WTC11 (cell line): ENCODE measurements at regions not wholly inside any gene's neighbourhood (a gene's known extent, or its start where the extent isn't known, plus 50 kb on each side); places are given as distances from the start of the nearest gene placed in this dataset.
A peak's percentile ranks its signal among the peaks of the same experiment; 100 is the strongest.

Experiments used
- ATAC-seq: fragments of 200-7000 bp; cut with Tn5 transposase; 2 replicates; pipeline ENCODE4 v1.10.0; 2021; ENCODE audit warnings: mild to moderate bottlenecking, moderate library complexity
- CTCF ChIA-PET: fragments of 300-600 bp; sonication (Branson Sonifier 250); formaldehyde crosslinking; loops from one replicate; lab custom pipeline; 2021; ENCODE audit warnings: antibody characterized with exemption; lab: Charles Lee
- POLR2A ChIA-PET: fragments of 350-600 bp; sonication (Branson Sonifier 250); formaldehyde crosslinking; loops from one replicate; lab custom pipeline; 2021; ENCODE audit warnings: antibody characterized with exemption; lab: Charles Lee
- DNase-seq: peaks from one replicate; pipeline ENCODE4 v3.0.0; 2021; ENCODE audit warnings: low spot score
- H3K27ac Mint-ChIP-seq: 2 replicates; pipeline ENCODE4 v1.8.0; 2021; ENCODE audit warnings: mixed read lengths
- H3K27me3 Mint-ChIP-seq: 2 replicates; pipeline ENCODE4 v1.8.0; 2021; ENCODE audit warnings: low read depth, mild to moderate bottlenecking, moderate library complexity, mixed read lengths
- H3K36me3 Mint-ChIP-seq: 2 replicates; pipeline ENCODE4 v1.8.0; 2021; ENCODE audit warnings: mixed read lengths
- H3K4me1 Mint-ChIP-seq: 2 replicates; pipeline ENCODE4 v1.8.0; 2022; ENCODE audit warnings: mixed read lengths
- H3K4me3 Mint-ChIP-seq: 2 replicates; pipeline ENCODE4 v1.8.0; 2021; ENCODE audit warnings: mild to moderate bottlenecking, moderate library complexity, mixed read lengths
- H3K9me3 Mint-ChIP-seq: 2 replicates; pipeline ENCODE4 v1.8.0; 2021; ENCODE audit warnings: mixed read lengths
- ATF1 ChIP-seq: sonication (generic); formaldehyde crosslinking; IDR thresholded peaks from 2 replicates; pipeline ENCODE4 v1.8.1; 2023; ENCODE audit warnings: mild to moderate bottlenecking, moderate library complexity, missing genetic modification reagents
- CBFB ChIP-seq: sonication (generic); formaldehyde crosslinking; IDR thresholded peaks from 2 replicates; pipeline ENCODE4 v1.8.1; 2022; ENCODE audit warnings: mild to moderate bottlenecking, low read depth, missing genetic modification reagents
- E2F5 ChIP-seq: sonication (generic); formaldehyde crosslinking; IDR thresholded peaks from 2 replicates; pipeline ENCODE4 v1.8.1; 2022; ENCODE audit warnings: mild to moderate bottlenecking, moderate library complexity, missing genetic modification reagents
- ERG ChIP-seq: fragments of 250-450 bp; sonication (Bioruptor Pico); IDR thresholded peaks from 2 replicates; pipeline ENCODE4 v1.8.0; 2021; ENCODE audit warnings: mild to moderate bottlenecking
- ESRRA ChIP-seq: sonication (generic); formaldehyde crosslinking; IDR thresholded peaks from 2 replicates; pipeline ENCODE4 v1.8.1; 2022; ENCODE audit warnings: mild to moderate bottlenecking, missing genetic modification reagents, borderline replicate concordance
- FOXP1 ChIP-seq: sonication (generic); formaldehyde crosslinking; IDR thresholded peaks from 2 replicates; pipeline ENCODE4 v1.8.0; 2022; ENCODE audit warnings: missing genetic modification reagents, mild to moderate bottlenecking, moderate library complexity, borderline replicate concordance
- HMGA2 ChIP-seq: fragments of 250-450 bp; sonication (Bioruptor Pico); IDR thresholded peaks from 2 replicates; pipeline ENCODE4 v1.4.0; 2021; ENCODE audit warnings: mild to moderate bottlenecking, moderate library complexity
- IRF1 ChIP-seq: sonication (generic); formaldehyde crosslinking; IDR thresholded peaks from 2 replicates; pipeline ENCODE4 v1.8.0; 2023; ENCODE audit warnings: missing genetic modification reagents
- KAT7 ChIP-seq: sonication (generic); formaldehyde crosslinking; IDR thresholded peaks from 2 replicates; pipeline ENCODE4 v1.8.1; 2023; ENCODE audit warnings: missing genetic modification reagents, mild to moderate bottlenecking, borderline replicate concordance
- NFE2L1 ChIP-seq: sonication (generic); formaldehyde crosslinking; IDR thresholded peaks from 2 replicates; pipeline ENCODE4 v1.8.1; 2023; ENCODE audit warnings: missing genetic modification reagents
- NR3C1 ChIP-seq: sonication (generic); formaldehyde crosslinking; conservative IDR thresholded peaks from 2 replicates; pipeline ENCODE4 v1.8.1; 2023; ENCODE audit warnings: low read depth, mild to moderate bottlenecking, missing genetic modification reagents
- OVOL2 ChIP-seq: fragments of 250-450 bp; sonication (Bioruptor Pico); IDR thresholded peaks from 2 replicates; pipeline ENCODE4 v1.9.0; 2021; ENCODE audit warnings: mild to moderate bottlenecking, borderline replicate concordance
- PREB ChIP-seq: sonication (generic); formaldehyde crosslinking; IDR thresholded peaks from 2 replicates; pipeline ENCODE4 v1.8.1; 2022; ENCODE audit warnings: mild to moderate bottlenecking, missing genetic modification reagents, moderate library complexity, borderline replicate concordance
- PRRX2 ChIP-seq: fragments of 250-450 bp; sonication (Bioruptor Pico); IDR thresholded peaks from 2 replicates; pipeline ENCODE4 v1.8.0; 2021; ENCODE audit warnings: mild to moderate bottlenecking
- RELA ChIP-seq: sonication (generic); formaldehyde crosslinking; IDR thresholded peaks from 2 replicates; pipeline ENCODE4 v1.8.1; 2022; ENCODE audit warnings: missing genetic modification reagents, mild to moderate bottlenecking, borderline replicate concordance
- RORB ChIP-seq: fragments of 250-450 bp; sonication (Bioruptor Pico); IDR thresholded peaks from 2 replicates; pipeline ENCODE4 v1.9.0; 2021; ENCODE audit warnings: mild to moderate bottlenecking
- SP1 ChIP-seq: sonication (generic); formaldehyde crosslinking; conservative IDR thresholded peaks from 2 replicates; pipeline ENCODE4 v1.8.1; 2022; ENCODE audit warnings: missing genetic modification reagents
- ZBTB21 ChIP-seq: sonication (generic); formaldehyde crosslinking; IDR thresholded peaks from 2 replicates; pipeline ENCODE4 v1.8.1; 2023; ENCODE audit warnings: mild to moderate bottlenecking, missing genetic modification reagents, borderline replicate concordance
- ZBTB43 ChIP-seq: sonication (generic); formaldehyde crosslinking; IDR thresholded peaks from 2 replicates; pipeline ENCODE4 v1.8.1; 2023; ENCODE audit warnings: mild to moderate bottlenecking, missing genetic modification reagents
- ZNF121 ChIP-seq: sonication (generic); formaldehyde crosslinking; IDR thresholded peaks from 2 replicates; pipeline ENCODE4 v1.8.0; 2023; ENCODE audit warnings: missing genetic modification reagents
- ZNF671 ChIP-seq: fragments of 250-450 bp; sonication (Bioruptor Pico); IDR thresholded peaks from 2 replicates; pipeline ENCODE4 v1.8.0; 2021; ENCODE audit warnings: mild to moderate bottlenecking

- ChIA-PET CTCF (interaction anchor here (0.6 to 1.5 kb wide), 4 partner anchors 13 to 1153 kb away, joined by 3 to 7 read pairs (median 4); no protein-coding TSS in a partner anchor), POLR2A (no interaction called here)
- no peak overlapping the region for H3K4me3 Mint-ChIP-seq
- H3K4me1 Mint-ChIP-seq, result peaks cover 22% of the 10 kb centered on the region
- TF ChIP-seq ZNF671 (CRISPR knock-in tag), result no peak
- TF ChIP-seq NFE2L1 (CRISPR knock-in tag), result no peak
- TF ChIP-seq RORB, result no peak
- TF ChIP-seq NR3C1 (CRISPR knock-in tag), result no peak
- TF ChIP-seq SP1 (CRISPR knock-in tag), result no peak
- TF ChIP-seq RELA (CRISPR knock-in tag), result no peak
- TF ChIP-seq E2F5 (CRISPR knock-in tag), result no peak
- TF ChIP-seq ZBTB21, result no peak
- no peak for TF ChIP-seq HMGA2 (CRISPR knock-in tag)
- TF ChIP-seq FOXP1 (CRISPR knock-in tag), result no peak
- no peaks in the 10 kb centered on the region for H3K27me3 Mint-ChIP-seq
- DNase-seq, result no peak
- H3K9me3 Mint-ChIP-seq, result peaks cover 3% of the 10 kb centered on the region; the same call in 1 of the 2 replicates
- H3K36me3 Mint-ChIP-seq, result no peaks in the 10 kb centered on the region
- H3K27ac Mint-ChIP-seq, result no peak overlapping the region
- peak; percentile 24; the same call in 1 of the 2 replicates for ATAC-seq
Observed at GRCh38 chr1:209341673-209342420, 241.7 kb upstream of the CAMK1G start.

GRCh38 chr1:209342441-209343175 is 240.9 kb upstream of the CAMK1G start:
- Mint-ChIP-seq H3K4me3 (no peak overlapping the region), H3K9me3 (peaks cover 3% of the 10 kb centered on the region; the same call in 1 of the 2 replicates)
- no peak for ATAC-seq
- DNase-seq, result no peak
- TF ChIP-seq FOXP1 (CRISPR knock-in tag), result no peak
- no peak for TF ChIP-seq ATF1 (CRISPR knock-in tag)
- TF ChIP-seq ZNF671 (CRISPR knock-in tag), result no peak
- no peak for TF ChIP-seq ZBTB43 (CRISPR knock-in tag)
- no peak for TF ChIP-seq CBFB (CRISPR knock-in tag)
- TF ChIP-seq IRF1 (CRISPR knock-in tag), result no peak
- TF ChIP-seq PRRX2 (CRISPR knock-in tag), result no peak
- TF ChIP-seq ESRRA, result no peak
- no peak for TF ChIP-seq ERG (CRISPR knock-in tag)
- no peak for TF ChIP-seq KAT7 (CRISPR knock-in tag)
- no peak for TF ChIP-seq ZNF121 (CRISPR knock-in tag)
- no peak for TF ChIP-seq PREB (CRISPR knock-in tag)
- TF ChIP-seq OVOL2 (CRISPR knock-in tag), result no peak
- TF ChIP-seq, all 79 proteins: peak for 0
- no peaks in the 10 kb centered on the region for H3K36me3 Mint-ChIP-seq
- ChIA-PET CTCF (interaction anchor here (0.6 to 1.5 kb wide), 4 partner anchors 8 to 1154 kb away, joined by 3 to 7 read pairs (median 3); no protein-coding TSS in a partner anchor), POLR2A (no interaction called here)
- H3K4me1 Mint-ChIP-seq, result peaks cover 22% of the 10 kb centered on the region
- H3K27ac Mint-ChIP-seq, result no peak overlapping the region
- H3K27me3 Mint-ChIP-seq, result no peaks in the 10 kb centered on the region
